WI38 (cell line): ENCODE measurements at regions not wholly inside any gene's neighbourhood (a gene's known extent, or its start where the extent isn't known, plus 50 kb on each side); places are given as distances from the start of the nearest gene placed in this dataset.

ENCODE experiments used
- H3K4me3 ChIP-seq: 2 replicates; pipeline ENCODE4 v1.5.1; 2011; ENCODE audit warnings: low read depth, mild to moderate bottlenecking, control low read depth, low read length
- TF ChIP-seq, protein P1 (sequence below): IDR thresholded peaks from 2 replicates; pipeline ENCODE4 v1.5.1; 2012; ENCODE audit warnings: low read depth, mild to moderate bottlenecking, control low read depth, low read length

DNA sequence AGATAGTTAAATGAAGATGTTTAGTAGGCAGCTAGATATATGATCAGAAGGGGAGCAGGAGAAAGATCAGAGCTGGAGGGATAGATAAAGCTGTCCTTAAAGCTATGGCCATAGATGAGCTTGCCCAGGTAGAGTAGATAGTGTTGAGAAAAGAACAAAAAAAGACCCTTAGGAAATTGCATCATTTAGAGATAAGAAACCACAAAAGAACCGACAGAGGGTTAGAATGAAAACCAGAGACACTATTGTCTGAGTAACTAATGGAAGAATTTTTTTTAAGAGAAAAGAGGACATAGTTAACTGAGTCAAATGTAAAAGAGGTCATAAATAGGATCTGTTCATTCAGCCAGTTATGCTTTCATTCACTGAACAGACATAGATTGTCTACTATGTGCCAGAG lies 101.8 kb downstream of the TNFAIP3 start:
- TF ChIP-seq, protein P1, sequence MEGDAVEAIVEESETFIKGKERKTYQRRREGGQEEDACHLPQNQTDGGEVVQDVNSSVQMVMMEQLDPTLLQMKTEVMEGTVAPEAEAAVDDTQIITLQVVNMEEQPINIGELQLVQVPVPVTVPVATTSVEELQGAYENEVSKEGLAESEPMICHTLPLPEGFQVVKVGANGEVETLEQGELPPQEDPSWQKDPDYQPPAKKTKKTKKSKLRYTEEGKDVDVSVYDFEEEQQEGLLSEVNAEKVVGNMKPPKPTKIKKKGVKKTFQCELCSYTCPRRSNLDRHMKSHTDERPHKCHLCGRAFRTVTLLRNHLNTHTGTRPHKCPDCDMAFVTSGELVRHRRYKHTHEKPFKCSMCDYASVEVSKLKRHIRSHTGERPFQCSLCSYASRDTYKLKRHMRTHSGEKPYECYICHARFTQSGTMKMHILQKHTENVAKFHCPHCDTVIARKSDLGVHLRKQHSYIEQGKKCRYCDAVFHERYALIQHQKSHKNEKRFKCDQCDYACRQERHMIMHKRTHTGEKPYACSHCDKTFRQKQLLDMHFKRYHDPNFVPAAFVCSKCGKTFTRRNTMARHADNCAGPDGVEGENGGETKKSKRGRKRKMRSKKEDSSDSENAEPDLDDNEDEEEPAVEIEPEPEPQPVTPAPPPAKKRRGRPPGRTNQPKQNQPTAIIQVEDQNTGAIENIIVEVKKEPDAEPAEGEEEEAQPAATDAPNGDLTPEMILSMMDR = no peak

DNA sequence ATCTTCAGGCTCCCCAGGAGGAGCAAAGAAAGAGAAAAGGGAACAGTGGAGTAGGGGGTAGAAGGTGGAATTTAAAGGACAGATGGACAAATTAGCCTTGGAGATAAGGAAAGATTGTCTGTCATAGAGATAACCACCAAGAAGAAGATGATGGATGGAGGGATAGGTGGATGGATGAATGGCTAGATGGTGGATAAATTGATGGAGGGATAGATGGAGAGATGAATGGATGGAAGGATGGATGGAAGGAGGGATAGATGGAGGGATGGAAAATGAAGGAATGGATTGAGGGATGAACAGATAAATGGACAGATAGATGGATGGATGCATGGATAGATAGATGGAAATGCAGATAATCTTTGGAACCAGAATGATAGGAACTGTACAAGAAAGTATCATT lies 102.8 kb downstream of the TNFAIP3 start:
- TF ChIP-seq, protein P1 = no peak
- no peak overlapping the region for H3K4me3 ChIP-seq

More for the DNA sequence above, 101.8 kb downstream of the TNFAIP3 start:
- no peak overlapping the region for H3K4me3 ChIP-seq

DNA sequence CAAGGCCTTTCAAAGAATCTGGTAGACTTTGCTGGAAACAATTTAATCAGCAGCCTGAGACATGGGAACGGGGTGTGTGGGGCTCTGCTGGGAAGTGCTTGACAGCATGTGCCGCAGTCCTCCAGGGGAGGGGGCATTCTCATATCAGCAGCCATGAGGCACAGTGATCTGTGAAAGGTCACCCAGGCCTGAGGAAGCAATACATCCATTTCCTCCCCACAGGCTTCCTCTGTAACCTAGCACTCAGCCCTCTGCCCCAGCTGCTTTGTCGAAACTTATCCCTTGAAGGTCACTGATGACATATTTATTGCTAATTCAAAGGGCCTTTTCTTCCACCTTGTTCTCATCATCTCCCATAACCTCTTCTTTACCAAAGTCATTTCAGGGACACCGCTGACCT lies 103.3 kb downstream of the TNFAIP3 start:
- TF ChIP-seq, protein P1 = no peak
- H3K4me3 ChIP-seq = no peak overlapping the region

DNA sequence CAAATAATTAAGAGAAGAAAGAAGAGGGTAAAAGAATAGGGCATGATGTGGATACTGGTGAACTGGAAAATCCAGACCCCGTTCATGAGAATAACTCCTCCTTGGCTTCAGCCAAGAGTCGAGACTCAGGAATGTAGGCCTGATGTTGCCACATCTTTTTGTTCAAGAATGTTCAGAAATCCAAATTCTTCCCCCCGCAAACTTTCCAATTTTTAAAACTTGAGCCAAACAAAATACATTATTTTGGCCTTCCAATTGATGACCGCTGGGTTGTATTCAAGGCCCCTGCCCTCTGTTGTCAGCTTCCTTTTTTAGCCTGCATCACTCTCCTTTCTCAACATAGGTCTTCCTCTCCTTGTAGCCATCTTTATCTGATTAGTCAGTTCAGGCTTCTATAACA lies 106.1 kb downstream of the TNFAIP3 start:
- no peak overlapping the region for H3K4me3 ChIP-seq
- TF ChIP-seq, protein P1 = no peak

DNA sequence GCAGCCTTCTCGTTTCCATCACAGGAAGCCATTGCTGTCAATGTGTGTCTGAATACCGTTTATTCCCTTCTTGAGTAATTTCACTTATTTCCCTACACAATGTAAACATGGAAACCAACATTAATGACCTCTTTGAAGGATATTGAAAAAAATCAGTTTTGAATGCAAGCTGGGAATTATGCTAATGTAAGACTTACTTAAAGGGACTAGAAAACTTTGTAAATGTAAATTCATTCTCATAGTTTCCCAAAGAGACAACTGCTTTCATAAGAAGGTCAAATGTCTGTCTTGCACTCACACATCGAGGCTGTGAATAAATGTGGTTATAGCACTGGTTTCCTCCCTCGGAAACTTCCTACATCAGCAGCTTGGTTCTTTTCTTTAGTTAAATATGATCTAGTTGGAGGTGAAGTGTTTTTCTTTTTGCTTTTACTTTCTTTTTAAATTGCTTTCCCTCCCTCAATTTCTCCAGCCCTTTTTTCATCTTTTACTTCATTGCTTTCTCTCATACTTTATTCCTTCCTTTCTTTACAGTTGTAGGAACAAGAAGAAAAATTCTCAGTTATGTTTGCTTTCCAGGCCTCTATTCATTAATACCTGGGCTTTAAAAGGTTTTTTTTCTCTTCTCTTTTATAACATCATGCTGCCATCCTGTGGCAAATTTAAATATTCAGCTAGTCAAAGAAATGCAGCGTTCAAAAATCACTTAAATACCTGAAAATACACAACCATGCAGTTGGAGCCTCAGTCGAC lies 108.3 kb downstream of the TNFAIP3 start:
- H3K4me3 ChIP-seq = no peak overlapping the region
- TF ChIP-seq, protein P1 = no peak

DNA sequence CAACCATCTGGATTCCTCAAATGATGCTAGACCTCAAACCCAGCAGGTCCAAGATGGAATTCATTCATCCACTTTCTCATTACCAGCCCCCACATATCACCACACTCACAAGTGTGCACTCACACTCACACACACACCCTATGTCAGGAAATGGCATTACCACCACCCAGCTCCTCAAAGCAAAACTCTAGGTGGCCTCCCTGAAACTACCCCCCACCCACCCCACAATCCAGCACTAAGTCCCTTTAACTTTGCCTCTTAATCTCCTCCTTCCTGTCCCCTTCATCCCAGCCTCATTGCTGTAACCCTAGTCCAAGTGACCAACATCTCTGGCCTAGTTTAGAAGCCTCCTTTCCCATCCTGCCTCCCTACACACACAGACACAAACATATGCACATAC lies 109.4 kb downstream of the TNFAIP3 start:
- H3K4me3 ChIP-seq = no peak overlapping the region

DNA sequence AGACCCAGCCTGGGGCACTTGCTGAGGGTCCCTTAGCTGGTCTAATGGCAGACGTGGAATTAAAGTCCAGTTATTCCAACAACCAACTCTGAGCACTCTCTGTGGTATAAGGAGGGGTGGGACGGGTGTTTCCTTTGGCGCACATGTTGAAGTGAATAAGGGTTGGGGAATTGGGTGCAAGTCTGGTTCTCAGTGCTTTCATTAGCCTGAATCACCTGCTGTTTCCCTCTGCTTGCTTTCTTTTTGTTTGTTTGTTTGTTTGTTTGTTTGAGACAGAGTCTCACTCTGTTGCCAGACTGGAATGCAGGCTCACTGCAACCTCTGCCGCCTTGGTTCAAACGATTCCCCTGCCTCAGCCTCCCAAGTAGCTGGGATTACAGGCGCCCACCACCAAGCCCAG lies 110.1 kb downstream of the TNFAIP3 start:
- TF ChIP-seq, protein P1 = no peak
- H3K4me3 ChIP-seq = no peak overlapping the region

More for the DNA sequence above, 109.4 kb downstream of the TNFAIP3 start:
- TF ChIP-seq, protein P1 = no peak
